ENCODE measurements at regions not wholly inside any gene's neighbourhood (a gene's known extent, or its start where the extent isn't known, plus 50 kb on each side); places are given as distances from the start of the nearest gene placed in this dataset.

DNA sequence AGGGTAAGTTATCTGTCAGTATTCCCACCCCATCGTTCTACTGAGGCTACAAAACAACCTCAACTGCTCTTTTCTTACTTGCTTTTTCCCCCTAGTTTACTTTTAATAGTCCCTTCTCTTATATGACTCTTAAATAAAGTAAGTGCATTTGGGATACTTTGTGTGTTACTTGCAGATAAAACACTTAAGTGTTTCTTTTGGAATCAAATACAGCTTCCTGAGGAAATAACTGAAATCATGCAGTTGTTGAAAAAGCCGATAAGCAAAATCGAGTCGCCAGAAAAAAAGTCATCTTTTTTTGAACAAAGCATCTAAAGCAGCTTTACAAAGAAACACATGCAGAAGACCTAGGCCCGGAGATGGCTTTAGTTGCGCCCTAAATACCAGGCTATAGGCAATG is 53.5 kb upstream of the EPB41L4A start:
- no peaks in the 10 kb centered on the region for H3K36me3 ChIP-seq
- H3K9me3 ChIP-seq = no peaks in the 10 kb centered on the region
- no peak overlapping the region for H3K27ac ChIP-seq
- whole genome bisulfite sequencing, 5 donors = 75 to 84% (median 78%) methylated on average over 6 of the region's 6 CpGs
- no peak overlapping the region for H3K4me3 ChIP-seq
- DNase-seq = no peak
- H3K27me3 ChIP-seq = no peaks in the 10 kb centered on the region
- intact Hi-C loops (cut with DNase I; ENCODE audit: low total_unique reads) = no loop called here
- TF ChIP-seq EP300 (IDR thresholded peaks at IDR 0.05) (no peak), POLR2AphosphoS5 (IDR thresholded peaks at IDR 0.05) (no peak), POLR2A (IDR thresholded peaks at IDR 0.05) (no peak)
- TF ChIP-seq, protein P1, sequence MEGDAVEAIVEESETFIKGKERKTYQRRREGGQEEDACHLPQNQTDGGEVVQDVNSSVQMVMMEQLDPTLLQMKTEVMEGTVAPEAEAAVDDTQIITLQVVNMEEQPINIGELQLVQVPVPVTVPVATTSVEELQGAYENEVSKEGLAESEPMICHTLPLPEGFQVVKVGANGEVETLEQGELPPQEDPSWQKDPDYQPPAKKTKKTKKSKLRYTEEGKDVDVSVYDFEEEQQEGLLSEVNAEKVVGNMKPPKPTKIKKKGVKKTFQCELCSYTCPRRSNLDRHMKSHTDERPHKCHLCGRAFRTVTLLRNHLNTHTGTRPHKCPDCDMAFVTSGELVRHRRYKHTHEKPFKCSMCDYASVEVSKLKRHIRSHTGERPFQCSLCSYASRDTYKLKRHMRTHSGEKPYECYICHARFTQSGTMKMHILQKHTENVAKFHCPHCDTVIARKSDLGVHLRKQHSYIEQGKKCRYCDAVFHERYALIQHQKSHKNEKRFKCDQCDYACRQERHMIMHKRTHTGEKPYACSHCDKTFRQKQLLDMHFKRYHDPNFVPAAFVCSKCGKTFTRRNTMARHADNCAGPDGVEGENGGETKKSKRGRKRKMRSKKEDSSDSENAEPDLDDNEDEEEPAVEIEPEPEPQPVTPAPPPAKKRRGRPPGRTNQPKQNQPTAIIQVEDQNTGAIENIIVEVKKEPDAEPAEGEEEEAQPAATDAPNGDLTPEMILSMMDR (IDR thresholded peaks at IDR 0.05) = no peak
- no peaks in the 10 kb centered on the region for H3K4me1 ChIP-seq

DNA sequence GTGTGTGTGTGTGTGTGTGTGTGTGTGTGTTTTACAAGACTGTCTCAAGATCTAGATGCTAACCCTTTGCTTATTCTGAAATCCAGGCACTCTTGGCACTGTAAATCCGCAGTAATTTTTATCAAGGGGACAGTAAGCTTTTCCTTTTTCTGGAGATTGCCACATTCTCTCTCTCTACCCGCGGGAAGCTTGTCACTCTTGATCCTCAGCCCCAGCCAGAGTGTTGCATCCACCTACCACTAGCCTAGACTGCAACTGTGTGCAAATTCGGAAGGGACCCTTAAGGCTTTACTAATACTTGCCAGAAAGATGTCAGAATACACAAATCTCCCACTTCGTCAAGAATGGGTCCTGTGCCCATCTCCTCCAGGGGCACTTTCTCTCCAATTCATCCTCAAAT is 54.9 kb upstream of the EPB41L4A start:
- Histone ChIP-seq H3K4me1 (no peaks in the 10 kb centered on the region), H3K9me3 (no peaks in the 10 kb centered on the region), H3K36me3 (no peaks in the 10 kb centered on the region), H3K27ac (no peak overlapping the region), H3K4me3 (no peak overlapping the region), H3K27me3 (no peaks in the 10 kb centered on the region)
- TF ChIP-seq POLR2A (IDR thresholded peaks at IDR 0.05) (no peak), POLR2AphosphoS5 (IDR thresholded peaks at IDR 0.05) (no peak), EP300 (IDR thresholded peaks at IDR 0.05) (no peak)
- TF ChIP-seq, protein P1 (IDR thresholded peaks at IDR 0.05) = no peak
- 75 to 83% (median 80%) methylated on average over 5 of the region's 5 CpGs for WGBS, 5 donors
- intact Hi-C loops (cut with DNase I; ENCODE audit: low total_unique reads) = no loop called here
- DNase-seq = no peak

DNA sequence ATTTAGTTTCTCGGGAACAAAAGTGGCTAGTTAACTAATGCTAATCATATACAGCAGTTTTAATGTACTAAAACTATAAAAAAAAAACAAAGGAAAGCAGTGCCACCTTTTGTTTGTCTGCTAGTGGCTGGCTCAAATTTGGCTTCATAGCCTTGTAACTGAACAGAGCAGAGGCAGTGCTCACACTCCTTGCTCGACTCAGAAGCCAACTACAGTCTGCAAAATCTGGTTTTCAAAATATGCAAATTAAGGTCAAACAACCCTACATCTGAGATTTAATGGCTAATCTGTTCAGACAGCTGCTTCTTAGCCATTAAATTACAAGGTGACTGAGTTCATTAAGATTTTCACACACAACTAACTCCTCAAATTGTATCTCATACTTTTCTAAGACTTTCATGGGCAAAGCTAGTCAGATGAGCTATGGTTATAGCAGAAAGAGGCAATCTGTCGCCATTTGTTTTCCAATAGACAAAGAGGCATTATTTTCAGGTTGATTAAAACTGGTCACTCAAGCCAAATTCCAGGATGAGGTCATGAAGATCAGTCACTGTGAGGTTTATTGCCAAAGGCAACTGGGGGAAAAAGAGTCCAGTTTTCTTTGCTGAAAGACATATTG is 56.8 kb upstream of the EPB41L4A start:
- Histone ChIP-seq H3K4me3 (no peak overlapping the region), H3K27ac (no peak overlapping the region), H3K4me1 (no peaks in the 10 kb centered on the region), H3K9me3 (no peaks in the 10 kb centered on the region), H3K36me3 (no peaks in the 10 kb centered on the region), H3K27me3 (no peaks in the 10 kb centered on the region)
- no peak for TF ChIP-seq POLR2A (IDR thresholded peaks at IDR 0.05)
- no peak for TF ChIP-seq EP300 (IDR thresholded peaks at IDR 0.05)
- TF ChIP-seq POLR2AphosphoS5 (IDR thresholded peaks at IDR 0.05) = no peak
- TF ChIP-seq, protein P1 (IDR thresholded peaks at IDR 0.05) = no peak
- 23 to 43% (median 37%) methylated on average over 3 of the region's 3 CpGs for WGBS, 5 donors
- DNase-seq = peak in 1 of 2 donors; percentile 20
- intact Hi-C loops (cut with DNase I; ENCODE audit: low total_unique reads) = no loop called here

DNA sequence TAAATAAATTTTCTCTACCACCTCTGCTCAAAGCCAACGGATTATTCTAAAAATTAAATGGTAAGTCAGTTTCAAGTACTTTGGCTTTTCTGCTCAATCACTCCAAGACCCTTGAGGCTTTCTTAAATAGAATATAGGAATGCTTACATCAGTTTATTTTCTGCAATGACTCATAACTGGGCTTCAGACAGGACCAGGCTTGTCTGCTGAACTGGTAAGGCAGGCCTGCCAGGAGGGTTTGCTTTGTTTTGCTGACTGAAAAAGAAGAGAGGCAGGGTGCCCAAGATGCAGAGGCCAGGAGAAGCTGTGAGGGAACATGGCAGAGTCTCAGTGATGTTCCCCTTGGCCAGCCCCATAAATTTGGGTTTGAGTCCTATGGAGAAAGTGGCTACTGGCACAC is 60.3 kb upstream of the EPB41L4A start:
- no peak overlapping the region for H3K4me3 ChIP-seq
- H3K36me3 ChIP-seq = no peaks in the 10 kb centered on the region
- WGBS, 5 donors = 69 to 83% (median 79%) methylated on average over 1 of the region's 1 CpG
- H3K4me1 ChIP-seq = no peaks in the 10 kb centered on the region
- no peak overlapping the region for H3K27ac ChIP-seq
- intact Hi-C loops (cut with DNase I; ENCODE audit: low total_unique reads) = no loop called here
- H3K9me3 ChIP-seq = peaks cover 0 to 6% (median 0%) of the 10 kb centered on the region in 4 donors
- TF ChIP-seq POLR2A (IDR thresholded peaks at IDR 0.05) (no peak), EP300 (IDR thresholded peaks at IDR 0.05) (no peak), POLR2AphosphoS5 (IDR thresholded peaks at IDR 0.05) (no peak)
- TF ChIP-seq, protein P1 (IDR thresholded peaks at IDR 0.05) = no peak
- no peaks in the 10 kb centered on the region for H3K27me3 ChIP-seq
- DNase-seq = peak in 1 of 2 donors; percentile 32

All from stomach (tissue), 8 donors.